Endothelial cell of umbilical vein (primary cell): ENCODE measurements at regions not wholly inside any gene's neighbourhood (a gene's known extent, or its start where the extent isn't known, plus 50 kb on each side); places are given as distances from the start of the nearest gene placed in this dataset.

Experiments
- MYC ChIP-seq: IDR thresholded peaks from one replicate; pipeline ENCODE4 v1.6.1; 2011; ENCODE audit warnings: mild to moderate bottlenecking, low read depth, low read length
- TF ChIP-seq, protein P1 (sequence below): IDR thresholded peaks from 2 replicates; pipeline ENCODE4 v1.6.1; 2011; ENCODE audit not compliant: insufficient read depth, insufficient read length
- TF ChIP-seq, protein P2 (sequence below), 2 donors: IDR thresholded peaks; 1 replicate in 1 of 2; 2 replicates in 1 of 2; pipeline ENCODE4 v1.5.1; 2011; ENCODE audit warnings: low read length in 2 of 2, mild to moderate bottlenecking in 2 of 2, moderate library complexity in 2 of 2, control low read depth in 1 of 2, inconsistent platforms in 1 of 2, low read depth in 1 of 2; ENCODE audit not compliant: insufficient read depth in 1 of 2; ENCODE audit errors: extremely low read depth in 1 of 2

DNA sequence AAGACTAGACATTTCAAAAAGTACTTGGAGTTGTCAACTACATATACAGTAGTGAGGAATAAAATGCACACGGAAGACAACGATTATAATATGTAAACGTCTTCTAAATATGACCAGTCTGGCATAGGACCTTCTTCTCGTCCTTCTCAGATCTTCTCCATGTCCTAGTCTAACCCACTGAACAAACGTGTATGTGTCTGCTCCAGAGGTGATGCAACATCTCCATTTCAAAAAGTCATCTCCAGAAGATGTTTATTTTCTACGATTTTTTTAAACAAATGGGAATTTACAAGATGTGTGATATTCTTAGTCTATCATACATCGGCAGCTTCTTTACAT lies 89.9 kb downstream of the GPX5 start:
- TF ChIP-seq, protein P1, sequence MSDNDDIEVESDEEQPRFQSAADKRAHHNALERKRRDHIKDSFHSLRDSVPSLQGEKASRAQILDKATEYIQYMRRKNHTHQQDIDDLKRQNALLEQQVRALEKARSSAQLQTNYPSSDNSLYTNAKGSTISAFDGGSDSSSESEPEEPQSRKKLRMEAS = no peak
- TF ChIP-seq, protein P2, sequence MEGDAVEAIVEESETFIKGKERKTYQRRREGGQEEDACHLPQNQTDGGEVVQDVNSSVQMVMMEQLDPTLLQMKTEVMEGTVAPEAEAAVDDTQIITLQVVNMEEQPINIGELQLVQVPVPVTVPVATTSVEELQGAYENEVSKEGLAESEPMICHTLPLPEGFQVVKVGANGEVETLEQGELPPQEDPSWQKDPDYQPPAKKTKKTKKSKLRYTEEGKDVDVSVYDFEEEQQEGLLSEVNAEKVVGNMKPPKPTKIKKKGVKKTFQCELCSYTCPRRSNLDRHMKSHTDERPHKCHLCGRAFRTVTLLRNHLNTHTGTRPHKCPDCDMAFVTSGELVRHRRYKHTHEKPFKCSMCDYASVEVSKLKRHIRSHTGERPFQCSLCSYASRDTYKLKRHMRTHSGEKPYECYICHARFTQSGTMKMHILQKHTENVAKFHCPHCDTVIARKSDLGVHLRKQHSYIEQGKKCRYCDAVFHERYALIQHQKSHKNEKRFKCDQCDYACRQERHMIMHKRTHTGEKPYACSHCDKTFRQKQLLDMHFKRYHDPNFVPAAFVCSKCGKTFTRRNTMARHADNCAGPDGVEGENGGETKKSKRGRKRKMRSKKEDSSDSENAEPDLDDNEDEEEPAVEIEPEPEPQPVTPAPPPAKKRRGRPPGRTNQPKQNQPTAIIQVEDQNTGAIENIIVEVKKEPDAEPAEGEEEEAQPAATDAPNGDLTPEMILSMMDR (IDR thresholded peaks at IDR 0.05; ENCODE audit: extremely low read depth in 1 of 2, insufficient read depth in 1 of 2, low read depth in 1 of 2, low read length in 2 of 2) = no peak
- no peak for TF ChIP-seq MYC
